Central memory CD8-positive, alpha-beta T cell (primary cell): ENCODE measurements at regions not wholly inside any gene's neighbourhood (a gene's known extent, or its start where the extent isn't known, plus 50 kb on each side); places are given as distances from the start of the nearest gene placed in this dataset.

Experiments used
- ATAC-seq: fragments of 150-1000 bp; cut with Tn5 transposase; replicated peaks from 2 replicates; pipeline ENCODE4 v1.10.0; 2022; ENCODE audit warnings: mild to moderate bottlenecking, moderate FRiP score, moderate number of reproducible peaks; ENCODE audit not compliant: poor library complexity, severe bottlenecking; ENCODE audit errors: extremely low read depth
- DNase-seq, 2 donors: peaks; one replicate each; pipeline ENCODE4 v3.0.0; 2021; ENCODE audit warnings: low spot score in 2 of 2
- H3K27ac Mint-ChIP-seq: one replicate; pipeline ENCODE4 v1.8.0; 2022; ENCODE audit warnings: low read depth, mild to moderate bottlenecking, moderate library complexity, mixed read lengths
- H3K27me3 Mint-ChIP-seq: one replicate; pipeline ENCODE4 v1.8.0; 2022; ENCODE audit warnings: mixed read lengths
- H3K36me3 Mint-ChIP-seq: one replicate; pipeline ENCODE4 v1.8.0; 2022; ENCODE audit warnings: mild to moderate bottlenecking, moderate library complexity, mixed read lengths; ENCODE audit not compliant: insufficient read depth
- H3K4me1 Mint-ChIP-seq: one replicate; pipeline ENCODE4 v1.8.0; 2022; ENCODE audit warnings: mixed read lengths
- H3K4me3 Mint-ChIP-seq: one replicate; pipeline ENCODE4 v1.8.0; 2022; ENCODE audit warnings: mild to moderate bottlenecking, moderate library complexity, mixed read lengths
- H3K9me3 Mint-ChIP-seq: one replicate; pipeline ENCODE4 v1.8.0; 2022; ENCODE audit warnings: mixed read lengths

DNA sequence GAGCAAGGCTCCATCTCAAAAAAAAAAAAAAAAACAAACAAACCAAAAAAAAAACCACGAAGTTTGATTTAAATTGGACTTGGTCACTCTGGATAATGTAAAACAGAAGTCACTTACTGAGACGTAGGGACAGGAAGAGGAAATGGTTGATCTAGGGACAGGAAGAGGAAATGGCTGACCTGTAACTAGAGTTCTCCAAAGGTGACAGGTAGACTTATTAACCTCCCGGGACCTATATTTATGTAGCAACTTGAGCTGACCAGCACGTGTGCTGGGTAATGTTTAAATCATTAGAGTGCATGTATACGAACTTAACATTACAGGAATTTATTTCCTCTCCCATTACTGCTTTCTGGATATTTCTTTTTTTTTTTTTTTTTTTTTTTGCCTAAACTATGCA is 81.5 kb upstream of the DHX40 start:
- DNase-seq (no peak), ATAC-seq (no peak)
- Mint-ChIP-seq H3K36me3 (no peaks in the 10 kb centered on the region), H3K4me3 (no peak overlapping the region), H3K27ac (no peak overlapping the region), H3K9me3 (no peaks in the 10 kb centered on the region), H3K4me1 (no peaks in the 10 kb centered on the region), H3K27me3 (peaks cover 27% of the 10 kb centered on the region)

DNA sequence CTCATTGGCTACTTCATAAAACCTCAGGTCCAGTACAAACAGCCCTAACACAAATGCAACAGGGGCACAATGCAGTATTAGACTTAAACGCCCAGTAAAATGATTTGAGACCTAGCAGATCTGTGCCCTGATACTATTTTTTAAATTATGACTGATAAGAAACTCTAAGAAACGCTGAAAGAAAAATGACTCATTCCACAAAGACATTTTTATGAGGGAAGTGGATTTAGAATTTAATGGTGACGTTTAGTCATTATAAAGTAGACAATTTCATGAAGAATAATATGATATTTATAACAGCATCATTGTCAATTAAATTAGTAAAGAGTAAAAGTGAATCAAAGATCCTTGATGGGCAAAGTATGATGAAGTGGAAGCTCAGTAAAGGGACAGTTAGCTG is 80.4 kb upstream of the DHX40 start:
- no peaks in the 10 kb centered on the region for H3K4me1 Mint-ChIP-seq
- ATAC-seq (no peak), DNase-seq (no peak)
- peaks cover 15% of the 10 kb centered on the region for H3K27me3 Mint-ChIP-seq
- H3K27ac Mint-ChIP-seq, result no peak overlapping the region
- H3K36me3 Mint-ChIP-seq, result no peaks in the 10 kb centered on the region
- H3K9me3 Mint-ChIP-seq, result no peaks in the 10 kb centered on the region
- no peak overlapping the region for H3K4me3 Mint-ChIP-seq

DNA sequence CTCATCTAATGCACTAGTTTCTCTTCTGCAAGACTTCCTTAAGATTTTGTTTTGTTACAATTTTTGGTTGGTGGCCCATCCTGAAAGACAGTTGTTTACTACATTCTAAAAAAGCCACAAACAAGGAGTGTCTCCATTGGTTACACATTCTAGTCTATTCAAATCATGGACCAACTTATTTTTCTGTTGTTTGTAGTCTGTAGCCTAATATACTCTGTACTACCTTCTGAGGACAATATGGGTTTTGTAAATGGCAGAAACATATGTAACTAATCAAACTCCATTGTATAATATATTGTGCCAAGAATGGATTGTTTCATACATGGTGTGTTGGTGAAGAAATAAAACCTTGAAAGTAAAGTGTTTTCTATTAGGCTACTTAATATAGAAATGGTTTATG is 79.5 kb upstream of the DHX40 start:
- Mint-ChIP-seq H3K4me3 (no peak overlapping the region), H3K27ac (no peak overlapping the region), H3K27me3 (peaks cover 9% of the 10 kb centered on the region), H3K36me3 (no peaks in the 10 kb centered on the region), H3K4me1 (no peaks in the 10 kb centered on the region), H3K9me3 (no peaks in the 10 kb centered on the region)
- no peak for ATAC-seq
- no peak for DNase-seq

DNA sequence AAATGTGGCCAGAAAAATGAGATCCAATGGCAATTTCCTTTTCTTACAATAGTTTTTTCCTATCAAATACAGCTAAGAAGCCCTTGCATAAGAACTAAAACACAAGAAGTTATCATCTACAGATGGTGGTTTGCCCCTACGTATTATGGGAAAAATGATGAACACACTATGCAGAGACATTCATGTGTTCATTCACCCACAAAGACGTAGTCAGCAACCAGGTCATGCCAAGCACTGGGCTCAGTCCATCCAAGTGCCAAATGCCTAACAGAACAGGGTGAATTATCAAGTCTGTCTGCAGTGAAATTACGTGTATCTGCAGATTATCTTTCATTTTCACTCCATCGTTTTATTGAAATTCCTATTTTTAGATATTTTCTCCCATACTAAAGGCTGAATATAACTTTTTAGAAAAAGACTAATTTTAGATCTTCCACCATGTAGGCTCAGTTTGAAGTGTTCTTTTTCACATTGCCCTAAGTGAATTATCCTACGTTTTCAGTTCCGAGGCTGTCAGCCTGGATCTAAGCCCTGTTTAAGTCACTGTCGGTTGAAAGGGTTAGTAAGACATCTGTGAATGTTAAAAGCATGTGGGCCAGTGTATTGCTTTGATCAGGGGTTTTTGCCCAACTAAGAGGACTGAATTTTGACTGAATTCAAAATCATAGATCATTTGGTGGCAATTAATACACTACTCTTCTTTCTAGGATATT is 78.1 kb upstream of the DHX40 start:
- H3K4me1 Mint-ChIP-seq, result no peaks in the 10 kb centered on the region
- H3K27ac Mint-ChIP-seq, result no peak overlapping the region
- H3K36me3 Mint-ChIP-seq, result no peaks in the 10 kb centered on the region
- H3K9me3 Mint-ChIP-seq, result no peaks in the 10 kb centered on the region
- ATAC-seq (no peak), DNase-seq (no peak)
- H3K27me3 Mint-ChIP-seq, result peaks cover 12% of the 10 kb centered on the region
- H3K4me3 Mint-ChIP-seq, result no peak overlapping the region

DNA sequence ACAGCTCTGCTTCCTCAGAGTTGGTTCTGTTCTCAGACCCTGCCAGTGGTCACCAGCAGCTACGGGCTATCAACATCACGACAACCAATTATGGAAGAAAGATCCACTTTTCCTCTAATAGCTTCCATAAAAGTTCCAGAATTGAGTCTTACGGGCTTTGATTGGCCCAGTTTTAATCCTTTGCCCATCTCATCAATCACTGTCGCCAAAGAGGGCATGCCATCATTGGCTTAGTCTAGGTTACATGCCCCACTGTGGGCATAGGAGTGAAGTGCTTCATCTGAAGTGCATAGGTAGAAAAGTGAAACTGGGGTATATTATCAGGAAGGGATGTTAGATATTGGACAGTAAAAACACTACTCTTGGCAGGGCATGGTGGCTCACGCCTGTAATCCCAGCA is 76.6 kb upstream of the DHX40 start:
- no peak overlapping the region for H3K4me3 Mint-ChIP-seq
- H3K4me1 Mint-ChIP-seq, result no peaks in the 10 kb centered on the region
- no peak for ATAC-seq
- DNase-seq, result no peak
- H3K36me3 Mint-ChIP-seq, result no peaks in the 10 kb centered on the region
- no peak overlapping the region for H3K27ac Mint-ChIP-seq
- H3K9me3 Mint-ChIP-seq, result no peaks in the 10 kb centered on the region
- H3K27me3 Mint-ChIP-seq, result peaks cover 17% of the 10 kb centered on the region

DNA sequence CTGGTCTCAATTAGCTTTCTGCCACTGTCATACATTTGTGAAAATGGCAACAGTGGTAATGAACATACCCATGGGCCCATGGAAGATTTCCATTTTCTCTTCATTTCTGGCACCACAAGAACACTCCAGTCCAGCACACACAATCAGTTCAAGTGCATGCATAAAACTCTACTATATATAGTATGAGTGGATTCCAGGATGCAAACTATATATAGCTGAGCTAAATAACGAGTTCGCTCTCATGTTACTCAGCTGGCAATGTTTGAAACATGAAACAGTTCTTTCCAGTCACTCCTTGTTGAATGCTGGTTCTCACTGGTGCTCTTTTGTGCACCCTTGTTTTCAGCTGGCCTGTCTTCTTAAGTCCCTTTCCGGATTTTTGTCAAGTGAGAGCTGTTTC is 75.2 kb upstream of the DHX40 start:
- no peak overlapping the region for H3K27ac Mint-ChIP-seq
- ATAC-seq (no peak), DNase-seq (no peak)
- H3K27me3 Mint-ChIP-seq, result peaks cover 31% of the 10 kb centered on the region
- H3K9me3 Mint-ChIP-seq, result no peaks in the 10 kb centered on the region
- no peaks in the 10 kb centered on the region for H3K36me3 Mint-ChIP-seq
- no peak overlapping the region for H3K4me3 Mint-ChIP-seq
- no peaks in the 10 kb centered on the region for H3K4me1 Mint-ChIP-seq

DNA sequence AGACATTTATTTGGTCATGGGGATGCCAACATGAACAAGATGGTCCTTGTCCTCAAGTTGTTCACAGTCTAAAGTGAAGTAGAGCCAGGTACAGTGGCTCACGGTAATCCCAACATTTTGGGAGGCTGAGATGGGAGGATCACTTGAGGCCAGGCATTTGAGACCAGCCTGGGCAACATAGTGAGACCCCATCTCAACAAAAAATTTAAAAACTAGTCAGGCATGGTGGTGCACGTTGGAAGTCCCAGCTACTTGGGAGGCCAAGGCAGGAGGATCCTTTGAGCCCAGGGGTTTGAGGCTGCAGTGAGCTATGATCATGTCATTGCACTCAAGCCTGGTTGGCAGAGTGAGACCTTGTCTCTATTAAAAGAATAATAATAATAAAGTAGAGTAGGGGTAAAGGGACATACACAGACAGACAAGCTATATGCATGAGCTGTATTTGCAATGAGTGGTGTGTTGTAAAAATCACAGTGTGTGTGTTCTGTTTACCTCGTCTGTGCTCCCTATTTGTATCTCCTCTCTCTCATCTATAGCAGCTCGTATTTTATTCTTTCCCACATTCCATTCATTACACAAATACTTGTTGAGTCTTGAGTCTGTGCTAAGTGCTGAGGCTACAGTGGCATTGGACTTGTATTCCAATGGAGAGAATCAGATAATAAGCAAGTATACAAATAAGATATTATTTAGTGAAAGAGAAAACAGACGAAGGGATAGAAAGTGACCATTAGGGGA is 73.9 kb upstream of the DHX40 start:
- Mint-ChIP-seq H3K4me3 (no peak overlapping the region), H3K9me3 (no peaks in the 10 kb centered on the region), H3K27ac (no peak overlapping the region), H3K36me3 (no peaks in the 10 kb centered on the region), H3K27me3 (peaks cover 36% of the 10 kb centered on the region), H3K4me1 (no peaks in the 10 kb centered on the region)
- no peak for ATAC-seq
- DNase-seq, result no peak

DNA sequence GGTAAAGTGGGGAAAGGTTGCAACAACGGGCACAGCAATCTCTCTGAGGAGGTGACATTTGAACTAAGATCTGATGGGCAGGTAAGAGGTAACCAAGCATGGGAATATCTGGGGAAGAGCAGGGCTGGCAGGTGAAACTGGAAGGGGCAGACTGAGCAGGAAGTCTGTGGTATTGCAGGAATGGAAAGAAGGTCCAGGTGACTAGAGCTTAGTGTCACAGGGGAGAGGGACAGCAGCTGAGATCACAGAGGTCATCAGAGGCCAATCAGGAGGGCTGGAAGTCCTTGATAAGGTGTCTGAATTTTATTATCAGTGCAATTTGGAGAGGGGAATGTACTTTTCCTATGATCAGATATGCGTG is 73.3 kb upstream of the DHX40 start:
- Mint-ChIP-seq H3K27me3 (peaks cover 36% of the 10 kb centered on the region), H3K9me3 (no peaks in the 10 kb centered on the region), H3K4me3 (no peak overlapping the region), H3K27ac (no peak overlapping the region), H3K36me3 (no peaks in the 10 kb centered on the region), H3K4me1 (no peaks in the 10 kb centered on the region)
- ATAC-seq (no peak), DNase-seq (no peak)

DNA sequence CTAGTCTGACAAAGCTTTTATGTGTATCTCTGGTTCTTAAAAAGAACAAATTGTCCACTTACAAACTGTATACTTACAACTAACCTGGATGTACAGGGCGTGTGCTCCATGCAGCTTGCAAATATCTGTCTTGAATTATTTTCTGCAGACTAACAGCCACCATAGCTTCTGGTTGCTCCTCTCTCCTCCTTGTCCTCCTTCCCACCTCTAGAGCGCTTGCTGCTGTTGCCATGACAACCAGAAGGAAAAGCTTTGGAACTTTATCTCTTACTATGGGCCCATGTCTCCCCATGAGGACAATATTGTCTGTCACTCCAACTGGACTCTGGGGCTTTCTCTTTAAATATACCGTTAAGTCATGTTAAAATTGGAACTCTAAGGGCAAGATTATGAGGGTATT is 71.5 kb upstream of the DHX40 start:
- Mint-ChIP-seq H3K9me3 (no peaks in the 10 kb centered on the region), H3K4me3 (no peak overlapping the region), H3K27me3 (peaks cover 36% of the 10 kb centered on the region), H3K27ac (no peak overlapping the region), H3K4me1 (no peaks in the 10 kb centered on the region), H3K36me3 (no peaks in the 10 kb centered on the region)
- no peak for ATAC-seq
- DNase-seq, result no peak

DNA sequence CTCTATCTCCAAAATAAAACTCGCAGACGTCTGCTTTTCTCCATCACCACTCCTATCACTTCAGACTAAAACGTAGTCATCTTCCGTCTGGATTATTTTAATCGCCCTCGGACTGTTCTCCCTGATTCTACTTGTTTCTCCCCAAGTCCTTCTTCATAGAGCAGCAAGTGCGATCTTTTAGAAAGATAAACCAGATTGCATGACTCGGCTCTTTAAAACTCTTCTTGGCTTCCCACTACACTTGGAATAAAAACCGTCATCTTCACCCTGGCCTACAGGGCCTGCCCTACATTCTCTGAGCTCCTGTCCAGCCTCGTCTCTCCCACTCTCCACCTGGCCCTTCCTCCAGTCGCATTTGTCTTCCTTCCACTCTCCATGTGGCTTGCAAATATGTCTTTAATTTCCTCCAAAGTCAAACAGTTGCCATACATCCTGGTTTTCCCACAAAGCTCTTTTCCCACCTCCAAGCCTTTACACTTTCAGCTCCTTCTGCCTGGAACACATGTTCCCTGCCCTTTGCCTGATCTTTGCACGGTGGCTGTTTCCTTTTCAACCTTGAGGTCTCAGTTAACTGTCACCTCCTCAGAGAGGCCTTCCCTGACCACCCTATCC is 70.5 kb upstream of the DHX40 start:
- no peak overlapping the region for H3K4me3 Mint-ChIP-seq
- no peaks in the 10 kb centered on the region for H3K4me1 Mint-ChIP-seq
- no peak overlapping the region for H3K27ac Mint-ChIP-seq
- no peaks in the 10 kb centered on the region for H3K9me3 Mint-ChIP-seq
- DNase-seq (no peak), ATAC-seq (no peak)
- H3K27me3 Mint-ChIP-seq, result peaks cover 36% of the 10 kb centered on the region
- H3K36me3 Mint-ChIP-seq, result no peaks in the 10 kb centered on the region

DNA sequence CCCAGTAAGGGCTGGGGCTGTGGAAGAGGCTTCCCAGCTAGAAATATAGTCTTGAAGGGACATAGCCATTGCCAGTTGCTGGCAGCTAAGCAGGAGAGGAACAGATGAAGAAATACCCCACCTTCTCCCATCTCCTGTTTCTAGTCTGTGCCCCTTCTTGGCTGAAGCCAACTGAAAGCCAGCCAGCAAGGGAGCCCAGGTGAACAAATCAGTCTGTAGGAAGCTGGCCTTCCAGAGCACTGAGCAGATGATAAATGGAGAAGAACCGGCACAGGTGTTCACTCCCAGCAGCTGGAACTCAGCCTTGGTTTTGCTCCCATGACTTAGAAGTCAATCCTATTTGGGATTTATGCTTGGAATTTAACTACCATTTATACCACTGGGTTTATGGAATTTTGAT is 69.2 kb upstream of the DHX40 start:
- H3K27me3 Mint-ChIP-seq, result peaks cover 36% of the 10 kb centered on the region
- DNase-seq (no peak), ATAC-seq (no peak)
- H3K36me3 Mint-ChIP-seq, result no peaks in the 10 kb centered on the region
- no peaks in the 10 kb centered on the region for H3K9me3 Mint-ChIP-seq
- no peaks in the 10 kb centered on the region for H3K4me1 Mint-ChIP-seq
- H3K27ac Mint-ChIP-seq, result no peak overlapping the region
- H3K4me3 Mint-ChIP-seq, result no peak overlapping the region

DNA sequence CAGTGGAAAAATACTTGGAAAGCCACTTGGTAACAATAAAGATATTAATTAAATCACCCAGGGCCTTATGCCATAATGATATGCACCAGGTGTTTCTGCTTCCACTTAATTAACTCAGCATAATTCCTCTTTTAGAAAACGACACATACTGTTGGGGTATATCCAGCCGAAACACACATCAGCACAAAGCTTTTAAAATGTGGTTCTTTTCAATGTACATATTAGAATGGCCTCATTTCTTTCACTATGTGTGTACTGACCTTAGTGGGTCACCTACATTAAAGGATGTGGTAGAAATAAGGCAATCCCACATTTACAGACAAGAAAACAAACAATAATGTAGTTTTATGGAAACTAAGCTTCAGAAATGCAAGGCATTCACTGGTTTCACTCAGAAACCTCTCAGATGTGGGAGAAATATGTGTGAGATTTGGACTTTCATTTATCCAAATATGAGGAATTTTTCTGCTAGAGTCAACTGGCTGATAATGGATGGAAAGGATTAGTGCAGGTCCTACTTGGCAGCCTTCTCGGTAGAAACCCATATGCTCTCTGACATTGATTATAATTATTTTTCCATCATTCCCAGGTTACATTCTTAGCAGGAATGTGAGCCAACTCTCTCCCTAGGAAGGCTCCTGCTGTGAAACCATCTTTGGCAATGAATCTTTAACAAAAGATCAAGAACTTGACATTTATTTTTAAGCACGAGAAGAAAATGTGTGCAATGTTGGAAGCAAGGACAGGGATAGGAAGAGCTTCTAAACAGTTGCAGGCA is 66.7 kb upstream of the DHX40 start:
- ATAC-seq, result no peak
- no peaks in the 10 kb centered on the region for H3K36me3 Mint-ChIP-seq
- H3K4me3 Mint-ChIP-seq, result no peak overlapping the region
- no peaks in the 10 kb centered on the region for H3K9me3 Mint-ChIP-seq
- no peaks in the 10 kb centered on the region for H3K4me1 Mint-ChIP-seq
- H3K27ac Mint-ChIP-seq, result no peak overlapping the region
- peaks cover 20% of the 10 kb centered on the region for H3K27me3 Mint-ChIP-seq
- DNase-seq, result no peak
